ENCODE measurements at regions not wholly inside any gene's neighbourhood (a gene's known extent, or its start where the extent isn't known, plus 50 kb on each side); places are given as distances from the start of the nearest gene placed in this dataset.
"Not testable (repeated sequence)": the region's sequence is repeated elsewhere in the genome, so short reads cannot be mapped to it uniquely, and the experiment has no call there.

DNA sequence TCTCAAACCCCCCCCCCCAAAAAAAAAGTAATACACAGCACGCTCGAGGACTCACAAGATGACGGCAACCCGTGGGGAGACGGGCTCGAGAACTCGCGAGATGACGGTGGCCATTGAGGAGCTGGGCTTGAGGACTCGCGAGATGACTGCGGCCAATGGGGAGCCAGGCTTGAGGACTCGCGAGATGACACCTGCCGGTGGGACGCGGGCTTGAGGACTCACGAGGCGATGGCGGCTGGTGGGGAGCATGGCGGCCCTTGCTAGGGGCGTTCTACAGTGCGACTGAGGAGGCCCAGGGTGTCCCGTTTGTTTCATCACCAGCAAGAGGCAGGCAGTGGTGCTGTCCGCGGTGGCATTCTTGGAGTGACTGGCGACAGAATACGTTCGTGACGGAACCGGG is 172.4 kb upstream of the MAGEB16 start:
- Histone ChIP-seq H3K27ac (ENCODE audit: low read length) (no peak overlapping the region), H3K4me3 (ENCODE audit: low read length) (no peak overlapping the region), H3K36me3 (ENCODE audit: control insufficient read depth, low read depth, low read length) (no peaks in the 10 kb centered on the region)

DNA sequence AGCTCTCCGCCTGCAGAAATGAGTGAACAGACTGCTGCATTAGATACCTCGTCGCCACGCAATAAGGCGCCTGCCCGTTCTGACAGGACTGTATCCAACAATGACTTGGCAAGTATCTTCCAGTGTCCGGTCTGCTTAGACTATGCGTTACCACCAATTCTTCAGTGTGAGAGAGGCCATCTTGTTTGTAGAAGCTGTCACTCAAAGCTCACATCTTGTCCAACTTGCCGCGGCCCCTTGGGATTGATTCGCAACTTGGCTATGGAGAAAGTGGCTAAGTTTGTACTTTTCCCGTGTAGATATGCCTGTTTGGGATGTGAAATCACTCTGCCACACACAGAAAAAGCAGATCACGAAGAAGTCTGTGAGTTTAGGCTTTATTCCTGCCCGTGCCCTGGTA is 172.0 kb upstream of the MAGEB16 start:
- H3K9me3 ChIP-seq (ENCODE audit: control insufficient read depth, low read depth, low read length), result peaks cover 20% of the 10 kb centered on the region
- no peaks in the 10 kb centered on the region for H3K27me3 ChIP-seq (ENCODE audit: control insufficient read depth, insufficient read depth, low read length)
- no peaks in the 10 kb centered on the region for H3K4me1 ChIP-seq (ENCODE audit: control insufficient read depth, low read depth, low read length)
- H3K27ac ChIP-seq (ENCODE audit: low read length), result no peak overlapping the region
- H3K36me3 ChIP-seq (ENCODE audit: control insufficient read depth, low read depth, low read length), result no peaks in the 10 kb centered on the region
- no peak overlapping the region for H3K9ac ChIP-seq (ENCODE audit: low read length)
- H3K4me3 ChIP-seq (ENCODE audit: low read length), result no peak overlapping the region

More for the DNA sequence above, 172.4 kb upstream of the MAGEB16 start:
- Histone ChIP-seq H3K27me3 (ENCODE audit: control insufficient read depth, insufficient read depth, low read length) (no peaks in the 10 kb centered on the region), H3K9me3 (ENCODE audit: control insufficient read depth, low read depth, low read length) (peaks cover 20% of the 10 kb centered on the region), H3K9ac (ENCODE audit: low read length) (no peak overlapping the region), H3K4me1 (ENCODE audit: control insufficient read depth, low read depth, low read length) (no peaks in the 10 kb centered on the region)

DNA sequence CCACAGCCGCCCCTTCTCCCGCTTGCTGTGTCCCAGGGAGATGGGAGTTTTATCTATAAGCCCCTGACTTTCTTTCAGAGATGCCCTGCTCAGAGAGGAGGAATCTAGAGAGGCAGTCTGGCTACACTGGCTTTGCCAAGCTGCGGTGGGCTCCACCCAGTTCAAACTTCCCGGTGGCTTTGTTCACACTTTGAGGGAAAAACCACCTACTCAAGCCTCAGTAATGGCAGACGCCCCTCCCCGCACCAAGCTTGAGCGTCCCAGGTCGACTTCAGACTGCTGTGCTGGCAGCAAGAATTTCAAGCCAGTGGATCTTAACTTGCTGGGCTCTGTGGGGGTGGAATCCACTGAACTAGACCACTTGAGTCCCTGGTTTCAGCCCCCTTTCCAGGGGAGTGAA is 162.2 kb upstream of the MAGEB16 start:
- H3K4me3 ChIP-seq (ENCODE audit: low read length); H3K27me3 ChIP-seq (ENCODE audit: control insufficient read depth, insufficient read depth, low read length); H3K9me3 ChIP-seq (ENCODE audit: control insufficient read depth, low read depth, low read length); H3K9ac ChIP-seq (ENCODE audit: low read length); H3K36me3 ChIP-seq (ENCODE audit: control insufficient read depth, low read depth, low read length); H3K4me1 ChIP-seq (ENCODE audit: control insufficient read depth, low read depth, low read length); H3K27ac ChIP-seq (ENCODE audit: low read length): not testable (repeated sequence)

DNA sequence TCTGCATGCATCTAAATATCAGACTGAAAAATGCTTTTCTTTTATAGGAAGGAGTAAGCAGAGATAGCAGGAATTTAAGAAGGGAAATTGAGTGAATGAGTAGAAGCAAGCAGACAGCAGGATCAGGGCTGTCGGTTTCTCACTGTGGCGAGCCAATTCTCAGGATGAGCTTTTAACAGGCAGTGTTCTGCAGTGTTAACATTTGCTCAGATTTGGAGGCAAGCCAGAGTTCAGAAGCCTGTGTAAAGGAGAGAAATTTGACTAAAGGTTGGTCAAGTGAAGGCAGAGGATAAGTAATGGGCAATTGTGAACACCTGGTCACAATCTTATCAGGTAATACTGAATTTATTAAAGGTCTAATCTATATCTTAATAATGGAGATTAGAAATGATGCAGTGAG is 133.3 kb upstream of the MAGEB16 start:
- Histone ChIP-seq H3K27me3 (ENCODE audit: control insufficient read depth, insufficient read depth, low read length) (no peaks in the 10 kb centered on the region), H3K27ac (ENCODE audit: low read length) (no peak overlapping the region), H3K9me3 (ENCODE audit: control insufficient read depth, low read depth, low read length) (peaks cover 8% of the 10 kb centered on the region), H3K4me1 (ENCODE audit: control insufficient read depth, low read depth, low read length) (no peaks in the 10 kb centered on the region), H3K4me3 (ENCODE audit: low read length) (no peak overlapping the region), H3K9ac (ENCODE audit: low read length) (no peak overlapping the region), H3K36me3 (ENCODE audit: control insufficient read depth, low read depth, low read length) (no peaks in the 10 kb centered on the region)

DNA sequence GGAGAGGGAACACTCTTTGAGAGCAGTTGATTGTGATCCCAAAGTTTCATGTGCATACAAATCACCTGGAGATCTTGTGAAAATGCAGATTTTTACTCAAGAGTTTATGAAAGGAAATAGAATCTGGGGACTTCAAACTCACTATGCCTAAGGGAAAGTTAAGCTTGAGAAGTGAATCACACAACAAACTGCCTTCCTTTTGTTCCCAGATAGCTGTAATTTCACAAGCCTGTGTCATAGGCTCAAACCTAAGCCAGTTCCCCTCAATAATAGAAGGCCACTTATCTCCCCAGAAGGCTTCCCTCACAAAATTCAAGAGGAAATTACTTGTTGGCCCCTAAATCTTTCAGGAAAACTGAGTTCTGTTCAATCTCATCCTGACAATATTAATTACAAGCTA is 132.8 kb upstream of the MAGEB16 start:
- Histone ChIP-seq H3K4me3 (ENCODE audit: low read length) (no peak overlapping the region), H3K9ac (ENCODE audit: low read length) (no peak overlapping the region), H3K27me3 (ENCODE audit: control insufficient read depth, insufficient read depth, low read length) (no peaks in the 10 kb centered on the region), H3K4me1 (ENCODE audit: control insufficient read depth, low read depth, low read length) (no peaks in the 10 kb centered on the region), H3K36me3 (ENCODE audit: control insufficient read depth, low read depth, low read length) (no peaks in the 10 kb centered on the region), H3K9me3 (ENCODE audit: control insufficient read depth, low read depth, low read length) (peaks cover 8% of the 10 kb centered on the region), H3K27ac (ENCODE audit: low read length) (no peak overlapping the region)

DNA sequence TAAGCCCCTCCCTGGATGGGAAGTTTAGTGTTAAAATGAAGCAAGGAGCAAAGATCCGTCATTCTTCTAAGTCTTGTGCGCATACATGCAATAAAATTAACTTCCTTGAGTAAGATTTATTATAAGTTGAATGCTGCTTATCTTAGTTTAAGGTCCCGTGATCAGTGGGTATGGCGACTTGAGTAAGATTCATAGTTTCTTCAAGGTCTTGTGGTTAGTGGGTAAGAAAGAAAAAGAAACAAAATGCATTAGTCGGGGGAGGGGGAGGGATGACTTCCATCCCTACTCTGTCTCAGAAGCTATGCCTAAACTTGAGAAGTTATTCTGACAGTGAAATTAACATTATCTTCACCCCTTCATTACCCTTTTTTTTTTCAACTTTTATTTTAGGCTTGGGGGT is 127.3 kb upstream of the MAGEB16 start:
- H3K36me3 ChIP-seq (ENCODE audit: control insufficient read depth, low read depth, low read length), result no peaks in the 10 kb centered on the region
- no peaks in the 10 kb centered on the region for H3K27me3 ChIP-seq (ENCODE audit: control insufficient read depth, insufficient read depth, low read length)

DNA sequence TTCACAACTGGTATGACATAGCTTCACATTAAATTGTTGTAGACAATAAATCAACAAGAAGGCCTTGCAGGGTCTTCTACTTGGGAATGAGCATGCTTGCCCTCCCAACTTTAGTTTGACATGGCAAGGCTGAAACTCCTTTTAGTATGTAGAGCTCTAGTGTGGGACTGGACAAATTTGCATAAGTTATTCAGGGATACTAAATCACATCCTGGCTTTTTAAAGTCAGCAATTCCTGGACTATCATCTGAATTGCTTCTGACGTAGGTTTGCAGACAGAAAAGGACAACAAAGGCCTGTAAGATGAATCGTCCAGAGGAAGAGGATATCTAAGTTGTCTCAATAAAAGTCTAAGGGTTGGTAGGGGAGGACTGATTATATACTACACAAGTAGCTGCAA is 123.0 kb upstream of the MAGEB16 start:
- Histone ChIP-seq H3K9ac (ENCODE audit: low read length) (no peak overlapping the region), H3K4me1 (ENCODE audit: control insufficient read depth, low read depth, low read length) (no peaks in the 10 kb centered on the region), H3K4me3 (ENCODE audit: low read length) (no peak overlapping the region), H3K27ac (ENCODE audit: low read length) (no peak overlapping the region), H3K27me3 (ENCODE audit: control insufficient read depth, insufficient read depth, low read length) (no peaks in the 10 kb centered on the region), H3K9me3 (ENCODE audit: control insufficient read depth, low read depth, low read length) (peaks cover 7% of the 10 kb centered on the region), H3K36me3 (ENCODE audit: control insufficient read depth, low read depth, low read length) (no peaks in the 10 kb centered on the region)

More for the DNA sequence above, 127.3 kb upstream of the MAGEB16 start:
- no peak overlapping the region for H3K9ac ChIP-seq (ENCODE audit: low read length)
- peaks cover 8% of the 10 kb centered on the region for H3K9me3 ChIP-seq (ENCODE audit: control insufficient read depth, low read depth, low read length)
- no peak overlapping the region for H3K4me3 ChIP-seq (ENCODE audit: low read length)
- H3K4me1 ChIP-seq (ENCODE audit: control insufficient read depth, low read depth, low read length), result no peaks in the 10 kb centered on the region
- no peak overlapping the region for H3K27ac ChIP-seq (ENCODE audit: low read length)

DNA sequence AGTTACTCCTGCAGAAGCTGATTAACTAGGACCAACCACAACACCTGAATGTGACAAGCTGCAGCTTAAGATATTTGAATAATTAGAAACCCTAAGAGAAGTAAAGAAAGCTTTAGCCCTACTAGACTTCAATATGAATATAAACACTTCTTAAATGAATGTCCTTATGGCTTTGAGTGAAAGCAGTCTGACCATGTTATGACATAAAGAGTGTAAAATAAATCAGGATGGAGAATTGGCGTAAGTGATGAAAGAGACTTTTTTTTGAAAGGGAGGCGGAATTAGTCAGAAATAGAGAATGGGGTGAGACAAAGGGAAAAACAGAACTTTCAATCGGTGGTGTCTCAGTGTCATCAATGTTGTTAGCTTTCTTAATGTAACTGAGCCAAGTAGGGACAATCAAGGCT is 117.2 kb upstream of the MAGEB16 start:
- no peak overlapping the region for H3K9ac ChIP-seq (ENCODE audit: low read length)
- H3K36me3 ChIP-seq (ENCODE audit: control insufficient read depth, low read depth, low read length), result no peaks in the 10 kb centered on the region
- peaks cover 11% of the 10 kb centered on the region for H3K9me3 ChIP-seq (ENCODE audit: control insufficient read depth, low read depth, low read length)
- H3K4me3 ChIP-seq (ENCODE audit: low read length), result no peak overlapping the region
- no peaks in the 10 kb centered on the region for H3K27me3 ChIP-seq (ENCODE audit: control insufficient read depth, insufficient read depth, low read length)
- no peaks in the 10 kb centered on the region for H3K4me1 ChIP-seq (ENCODE audit: control insufficient read depth, low read depth, low read length)
- no peak overlapping the region for H3K27ac ChIP-seq (ENCODE audit: low read length)

DNA sequence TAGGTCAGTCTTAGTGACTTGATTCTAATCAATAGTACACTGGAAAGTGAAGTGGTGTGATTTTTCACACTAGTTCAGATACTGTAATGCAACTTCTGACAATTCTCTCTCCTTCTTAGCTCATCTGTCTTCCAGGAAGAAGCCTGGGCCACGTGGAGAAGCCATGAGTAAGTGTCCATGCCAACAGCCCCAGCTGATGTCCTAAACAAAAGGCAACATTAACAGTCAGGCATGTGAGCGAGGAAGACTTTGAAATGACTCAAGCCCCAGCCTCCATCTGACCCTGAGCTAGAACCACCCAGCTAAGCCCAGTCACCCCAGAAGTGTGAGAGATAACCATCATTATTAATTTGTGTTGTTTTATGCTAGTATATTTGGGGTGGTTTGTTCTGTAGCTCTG is 115.7 kb upstream of the MAGEB16 start:
- Histone ChIP-seq H3K9ac (ENCODE audit: low read length) (no peak overlapping the region), H3K36me3 (ENCODE audit: control insufficient read depth, low read depth, low read length) (no peaks in the 10 kb centered on the region), H3K27me3 (ENCODE audit: control insufficient read depth, insufficient read depth, low read length) (no peaks in the 10 kb centered on the region), H3K4me3 (ENCODE audit: low read length) (no peak overlapping the region), H3K9me3 (ENCODE audit: control insufficient read depth, low read depth, low read length) (peaks cover 11% of the 10 kb centered on the region), H3K27ac (ENCODE audit: low read length) (no peak overlapping the region), H3K4me1 (ENCODE audit: control insufficient read depth, low read depth, low read length) (no peaks in the 10 kb centered on the region)

DNA sequence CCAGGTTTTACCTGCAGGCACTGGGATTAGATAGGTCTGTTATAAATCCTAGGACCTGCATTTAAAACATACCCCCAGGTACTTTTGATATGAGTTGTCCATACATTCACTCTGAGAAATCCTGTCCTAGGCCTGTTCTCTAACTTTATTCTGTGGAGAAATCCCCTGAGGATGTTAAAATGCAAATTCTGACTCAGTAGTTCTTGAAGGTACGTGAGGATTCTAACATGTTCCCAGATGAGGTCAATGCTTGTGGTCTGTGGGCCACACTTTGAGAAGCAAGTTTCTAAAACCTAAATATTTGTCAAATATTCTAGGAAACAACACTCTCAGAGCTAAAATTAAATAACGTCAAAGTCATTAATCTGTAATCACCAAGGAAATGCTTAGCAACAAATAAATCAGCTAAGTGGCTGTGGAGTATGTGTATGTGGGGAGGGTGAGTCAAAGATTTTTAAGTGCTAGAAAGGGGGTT is 101.3 kb upstream of the MAGEB16 start:
- Histone ChIP-seq H3K36me3 (ENCODE audit: control insufficient read depth, low read depth, low read length) (no peaks in the 10 kb centered on the region), H3K4me3 (ENCODE audit: low read length) (no peak overlapping the region), H3K27me3 (ENCODE audit: control insufficient read depth, insufficient read depth, low read length) (no peaks in the 10 kb centered on the region), H3K9me3 (ENCODE audit: control insufficient read depth, low read depth, low read length) (peaks cover 4% of the 10 kb centered on the region), H3K4me1 (ENCODE audit: control insufficient read depth, low read depth, low read length) (no peaks in the 10 kb centered on the region), H3K9ac (ENCODE audit: low read length) (no peak overlapping the region), H3K27ac (ENCODE audit: low read length) (no peak overlapping the region)

DNA sequence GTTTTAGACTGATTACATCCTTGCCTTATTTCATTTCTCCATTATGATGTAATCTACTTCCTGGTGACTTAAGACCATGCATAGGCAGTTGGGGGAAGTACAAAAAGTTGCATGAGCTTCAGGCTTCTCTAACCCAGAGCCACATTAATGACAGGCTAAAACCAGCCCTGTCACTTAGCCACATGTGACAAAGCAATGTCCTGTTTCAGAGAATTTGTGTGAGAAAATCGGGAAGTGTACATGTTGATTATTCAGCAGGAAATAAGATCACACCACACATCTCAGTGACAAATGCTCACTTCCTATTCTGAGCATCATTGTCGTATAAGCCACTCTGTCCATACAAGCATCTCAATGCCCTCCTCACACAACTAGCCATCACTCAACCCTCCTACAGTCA is 98.5 kb upstream of the MAGEB16 start:
- no peak overlapping the region for H3K9ac ChIP-seq (ENCODE audit: low read length)
- H3K4me1 ChIP-seq (ENCODE audit: control insufficient read depth, low read depth, low read length), result no peaks in the 10 kb centered on the region
- no peaks in the 10 kb centered on the region for H3K27me3 ChIP-seq (ENCODE audit: control insufficient read depth, insufficient read depth, low read length)
- no peak overlapping the region for H3K27ac ChIP-seq (ENCODE audit: low read length)
- H3K4me3 ChIP-seq (ENCODE audit: low read length), result no peak overlapping the region
- peaks cover 16% of the 10 kb centered on the region for H3K9me3 ChIP-seq (ENCODE audit: control insufficient read depth, low read depth, low read length)
- no peaks in the 10 kb centered on the region for H3K36me3 ChIP-seq (ENCODE audit: control insufficient read depth, low read depth, low read length)

DNA sequence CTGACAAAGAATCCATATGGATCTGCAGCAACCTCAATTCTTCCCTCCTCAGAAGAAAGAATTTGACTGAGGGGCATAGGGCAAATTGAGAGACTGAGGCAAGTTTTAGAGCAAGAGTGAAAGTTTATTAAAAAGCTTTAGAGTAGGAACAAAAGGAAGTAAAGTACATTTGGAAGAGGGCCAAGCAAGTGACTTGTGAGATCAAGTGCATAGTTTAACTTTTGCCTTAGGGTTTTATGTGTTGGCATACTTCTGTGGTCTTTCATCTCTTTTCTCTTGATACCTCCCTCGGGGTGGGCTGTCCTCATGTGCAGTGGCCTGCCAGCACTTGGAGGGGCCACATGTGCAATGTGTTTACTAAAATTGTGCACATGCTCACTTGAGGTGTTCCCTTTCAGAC is 98.0 kb upstream of the MAGEB16 start:
- Histone ChIP-seq H3K27me3 (ENCODE audit: control insufficient read depth, insufficient read depth, low read length) (no peaks in the 10 kb centered on the region), H3K4me3 (ENCODE audit: low read length) (no peak overlapping the region)

More for the DNA sequence above, 98.0 kb upstream of the MAGEB16 start:
- Histone ChIP-seq H3K27ac (ENCODE audit: low read length) (no peak overlapping the region), H3K9me3 (ENCODE audit: control insufficient read depth, low read depth, low read length) (peaks cover 16% of the 10 kb centered on the region), H3K4me1 (ENCODE audit: control insufficient read depth, low read depth, low read length) (no peaks in the 10 kb centered on the region), H3K36me3 (ENCODE audit: control insufficient read depth, low read depth, low read length) (no peaks in the 10 kb centered on the region), H3K9ac (ENCODE audit: low read length) (no peak overlapping the region)

Measured in iPS-18a (cell line).